Body of pancreas (tissue), 4 donors: ENCODE measurements at regions not wholly inside any gene's neighbourhood (a gene's known extent, or its start where the extent isn't known, plus 50 kb on each side); places are given as distances from the start of the nearest gene placed in this dataset.

ENCODE experiments used
- ATAC-seq: fragments of 150-250 bp; one replicate; pipeline ENCODE4 v1.9.1; 2016
- DNase-seq, 4 donors: peaks; one replicate each; pipeline ENCODE4 v3.0.0-alpha.2; 2019
- H3K27ac ChIP-seq, 4 donors: fragments of 200-600 bp; sonication (generic); 1 replicate in 3 of 4; 2 replicates in 1 of 4; pipeline versions ENCODE4 v1.5.1 to v1.6.1; 2016 to 2019; ENCODE audit warnings: mild to moderate bottlenecking in 1 of 4, mixed read lengths in 1 of 4, moderate library complexity in 1 of 4
- H3K27me3 ChIP-seq, 2 donors: fragments of 200-600 bp; sonication (generic); one replicate each; pipeline ENCODE4 v1.6.0; 2016; ENCODE audit warnings: mild to moderate bottlenecking in 1 of 2
- H3K36me3 ChIP-seq, 2 donors: fragments of 200-600 bp; sonication (generic); replicated peaks in 1 of 2; 2 replicates each; pipeline ENCODE4 v1.5.1; 2016; ENCODE audit warnings: low read depth in 2 of 2; ENCODE audit not compliant: insufficient read depth in 1 of 2
- H3K4me1 ChIP-seq: fragments of 200-600 bp; sonication (generic); one replicate; pipeline ENCODE4 v1.6.0; 2016
- H3K4me3 ChIP-seq, 2 donors: fragments of 200-600 bp; sonication (generic); 1 replicate in 1 of 2; 2 replicates in 1 of 2; pipeline ENCODE4 v1.5.1; 2016 to 2019
- H3K9me3 ChIP-seq, 3 donors: fragments of 200-600 bp; sonication (generic); 1 replicate in 2 of 3; 2 replicates in 1 of 3; pipeline ENCODE4 v1.5.1; 2016
- CTCF ChIP-seq, 7 experiments: fragments of 450-650 bp in 4 of 7; fragments of 200-600 bp in 3 of 7; sonication (generic) in 3 of 7; IDR thresholded peaks; one replicate each; pipeline ENCODE4 v1.5.1; 2016 to 2019; ENCODE audit warnings: antibody characterized with exemption in 7 of 7
- POLR2A ChIP-seq, 3 donors: fragments of 450-650 bp; IDR thresholded peaks; one replicate each; pipeline ENCODE4 v1.6.1; 2016; ENCODE audit warnings: antibody characterized with exemption in 3 of 3, mild to moderate bottlenecking in 2 of 3
- WGBS, 2 donors: methylation state at CpG; one replicate each; pipeline ENCODE4 v1.1.5; 2017; 5-methylcytosine and 5-hydroxymethylcytosine counted together
- intact Hi-C: fragments of 100-400 bp; cut with DNase I; formaldehyde crosslinking; loops from one replicate; pipeline ENCODE4 v1.15.1; 2023

- no peak for ATAC-seq
- TF ChIP-seq CTCF (IDR thresholded peaks at IDR 0.05) (no peak), POLR2A (IDR thresholded peaks at IDR 0.05) (no peak)
- Histone ChIP-seq H3K27ac (no peak overlapping the region), H3K36me3 (no peaks in the 10 kb centered on the region), H3K4me1 (no peaks in the 10 kb centered on the region), H3K27me3 (no peaks in the 10 kb centered on the region), H3K4me3 (no peak overlapping the region), H3K9me3 (no peaks in the 10 kb centered on the region)
- 43 to 47% methylated on average over 2 of the region's 2 CpGs for WGBS, 2 donors
- no peak for DNase-seq
- intact Hi-C loops: no loop called here
Measured at GRCh38 chr5:125343015-125343414, 596.6 kb upstream of the ZNF608 start.

- ATAC-seq (no peak), DNase-seq (no peak)
- no peaks in the 10 kb centered on the region for H3K4me1 ChIP-seq
- no peak overlapping the region for H3K4me3 ChIP-seq
- no peaks in the 10 kb centered on the region for H3K27me3 ChIP-seq
- no peaks in the 10 kb centered on the region for H3K36me3 ChIP-seq
- WGBS, 2 donors: 88 to 89% methylated on average over 5 of the region's 5 CpGs
- TF ChIP-seq CTCF (IDR thresholded peaks at IDR 0.05): no peak
- TF ChIP-seq POLR2A (IDR thresholded peaks at IDR 0.05): no peak
- H3K9me3 ChIP-seq: no peaks in the 10 kb centered on the region
- intact Hi-C loops: no loop called here
- H3K27ac ChIP-seq: no peak overlapping the region
Measured at GRCh38 chr5:125346316-125346715, 599.9 kb upstream of the ZNF608 start.

- H3K4me1 ChIP-seq: no peaks in the 10 kb centered on the region
- intact Hi-C loops: no loop called here
- TF ChIP-seq CTCF (IDR thresholded peaks at IDR 0.05) (no peak), POLR2A (IDR thresholded peaks at IDR 0.05) (no peak)
- ATAC-seq (no peak), DNase-seq (peak in 2 of 4 donors; percentile 7 to 13)
- 84 to 93% methylated on average over 11 of the region's 11 CpGs for WGBS, 2 donors
- no peaks in the 10 kb centered on the region for H3K36me3 ChIP-seq
- no peaks in the 10 kb centered on the region for H3K9me3 ChIP-seq
- no peaks in the 10 kb centered on the region for H3K27me3 ChIP-seq
- no peak overlapping the region for H3K27ac ChIP-seq
- no peak overlapping the region for H3K4me3 ChIP-seq
Measured at GRCh38 chr5:125348221-125348692, 601.8 kb upstream of the ZNF608 start.

- no peak for ATAC-seq
- no peaks in the 10 kb centered on the region for H3K4me1 ChIP-seq
- no peak for DNase-seq
- WGBS, 2 donors: 50 to 58% methylated on average over 9 of the region's 9 CpGs
- no peak overlapping the region for H3K27ac ChIP-seq
- TF ChIP-seq CTCF (IDR thresholded peaks at IDR 0.05): no peak
- no peak for TF ChIP-seq POLR2A (IDR thresholded peaks at IDR 0.05)
- H3K27me3 ChIP-seq: no peaks in the 10 kb centered on the region
- H3K36me3 ChIP-seq: no peaks in the 10 kb centered on the region
- H3K4me3 ChIP-seq: no peak overlapping the region
- no peaks in the 10 kb centered on the region for H3K9me3 ChIP-seq
- intact Hi-C loops: no loop called here
Measured at GRCh38 chr5:125348936-125349831, 602.7 kb upstream of the ZNF608 start.

- Histone ChIP-seq H3K36me3 (no peaks in the 10 kb centered on the region), H3K9me3 (peaks cover 0 to 7% (median 0%) of the 10 kb centered on the region in 3 donors), H3K4me3 (no peak overlapping the region), H3K27me3 (no peaks in the 10 kb centered on the region), H3K27ac (no peak overlapping the region), H3K4me1 (no peaks in the 10 kb centered on the region)
- no peak for ATAC-seq
- TF ChIP-seq CTCF (IDR thresholded peaks at IDR 0.05): no peak
- TF ChIP-seq POLR2A (IDR thresholded peaks at IDR 0.05): no peak
- intact Hi-C loops: no loop called here
- DNase-seq: no peak
Measured at GRCh38 chr5:125357660-125358059, 611.2 kb upstream of the ZNF608 start.
